Keratinocyte (primary cell): ENCODE measurements at regions not wholly inside any gene's neighbourhood (a gene's known extent, or its start where the extent isn't known, plus 50 kb on each side); places are given as distances from the start of the nearest gene placed in this dataset.

Source experiments
- CTCF ChIP-seq, 3 experiments: IDR thresholded peaks in 1 of 3; conservative IDR thresholded peaks in 1 of 3; optimal IDR thresholded peaks in 1 of 3; 2 replicates in 2 of 3; 3 replicates in 1 of 3; pipeline versions ENCODE3 to v1.5.1; 2011; ENCODE audit warnings: low read length in 3 of 3, mild to moderate bottlenecking in 3 of 3, moderate library complexity in 2 of 3, control low read depth in 1 of 3, inconsistent platforms in 1 of 3; ENCODE audit not compliant: insufficient read depth in 2 of 3; ENCODE audit errors: extremely low read depth in 1 of 3
- EZH2 ChIP-seq: IDR thresholded peaks from one replicate; pipeline ENCODE4 v1.6.1; 2012; ENCODE audit warnings: inconsistent platforms, mild to moderate bottlenecking, low read length, moderate library complexity

GRCh38 chr14:83994020-83994419 is 1535.9 kb upstream of the FLRT2 start:
- TF ChIP-seq CTCF (optimal IDR thresholded peaks at IDR 0.05 in 1 of 3, IDR thresholded peaks at IDR 0.05 in 1 of 3, conservative IDR thresholded peaks at IDR 0.05 in 1 of 3; ENCODE audit: extremely low read depth in 1 of 3, insufficient read depth in 2 of 3, low read length in 3 of 3) (no peak), EZH2 (no peak)
